Immature natural killer cell (primary cell): ENCODE measurements at regions not wholly inside any gene's neighbourhood (a gene's known extent, or its start where the extent isn't known, plus 50 kb on each side); places are given as distances from the start of the nearest gene placed in this dataset.

ENCODE experiments used
- DNase-seq, 3 donors: peaks; one replicate each; pipeline ENCODE4 v3.0.0; 2022; ENCODE audit warnings: mixed read lengths in 1 of 3
- H3K27ac Mint-ChIP-seq, 6 donors: one replicate each; pipeline ENCODE4 v1.8.0; 2020; ENCODE audit warnings: mixed read lengths in 6 of 6, mild to moderate bottlenecking in 5 of 6, inconsistent platforms in 4 of 6, moderate library complexity in 3 of 6
- H3K27me3 Mint-ChIP-seq, 3 donors: one replicate each; pipeline ENCODE4 v1.8.0; 2020 to 2021; ENCODE audit warnings: low read depth in 3 of 3, mild to moderate bottlenecking in 3 of 3, mixed read lengths in 3 of 3, moderate library complexity in 3 of 3, inconsistent platforms in 1 of 3
- H3K36me3 Mint-ChIP-seq, 3 donors: one replicate each; pipeline ENCODE4 v1.8.0; 2020; ENCODE audit warnings: mixed read lengths in 3 of 3, inconsistent platforms in 2 of 3, mild to moderate bottlenecking in 2 of 3
- H3K4me1 Mint-ChIP-seq, 2 donors: one replicate each; pipeline ENCODE4 v1.8.0; 2020; ENCODE audit warnings: inconsistent platforms in 2 of 2, mild to moderate bottlenecking in 2 of 2, mixed read lengths in 2 of 2, moderate library complexity in 1 of 2
- H3K4me3 Mint-ChIP-seq, 5 donors: one replicate each; pipeline ENCODE4 v1.8.0; 2020; ENCODE audit warnings: mild to moderate bottlenecking in 5 of 5, mixed read lengths in 5 of 5, inconsistent platforms in 3 of 5, moderate library complexity in 3 of 5
- H3K9me3 Mint-ChIP-seq, 6 donors: one replicate each; pipeline ENCODE4 v1.8.0; 2020; ENCODE audit warnings: mild to moderate bottlenecking in 6 of 6, mixed read lengths in 6 of 6, inconsistent platforms in 4 of 6, moderate library complexity in 3 of 6

DNA sequence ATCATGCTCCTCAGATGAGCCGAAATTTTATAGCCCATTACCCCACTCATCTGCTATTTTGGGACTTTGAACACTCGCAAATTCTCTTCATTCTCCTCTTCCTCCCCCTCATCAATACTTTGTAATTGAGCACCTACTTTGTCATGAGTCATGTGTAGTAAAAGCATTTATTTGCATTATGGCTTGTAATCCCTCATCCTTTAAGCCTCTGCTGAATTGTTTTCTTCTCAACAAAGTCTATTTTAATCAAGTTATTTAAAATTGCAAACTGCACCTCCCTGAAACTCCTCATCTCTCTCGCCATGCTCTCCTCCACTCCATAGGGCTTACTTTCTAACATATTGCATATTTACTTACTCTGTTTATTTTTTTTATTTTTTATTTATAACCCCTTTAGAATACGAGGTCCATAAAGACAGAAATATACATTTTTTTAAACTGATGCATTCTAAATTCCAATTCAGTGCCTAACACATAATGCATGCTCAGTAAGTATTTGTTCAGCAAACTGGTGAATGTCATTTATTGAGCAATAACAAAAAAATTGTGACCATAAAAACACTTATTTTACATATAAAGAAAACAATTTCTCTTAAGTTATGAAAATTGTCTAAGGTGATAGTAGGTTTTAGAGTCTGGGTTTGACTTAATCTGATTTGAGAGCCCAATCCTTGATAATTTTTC lies 161.7 kb downstream of the FASLG start:
- H3K9me3 Mint-ChIP-seq = no peaks in the 10 kb centered on the region
- peak overlapping the region in 1 of 5 donors; percentile 6 for H3K4me3 Mint-ChIP-seq
- no peaks in the 10 kb centered on the region for H3K36me3 Mint-ChIP-seq
- H3K27me3 Mint-ChIP-seq = peaks cover 0 to 5% (median 0%) of the 10 kb centered on the region in 3 donors
- peak overlapping the region; percentile 68 to 97 (median 93) for H3K27ac Mint-ChIP-seq
- no peak for DNase-seq
- H3K4me1 Mint-ChIP-seq = peaks cover 51 to 60% of the 10 kb centered on the region in 2 donors

DNA sequence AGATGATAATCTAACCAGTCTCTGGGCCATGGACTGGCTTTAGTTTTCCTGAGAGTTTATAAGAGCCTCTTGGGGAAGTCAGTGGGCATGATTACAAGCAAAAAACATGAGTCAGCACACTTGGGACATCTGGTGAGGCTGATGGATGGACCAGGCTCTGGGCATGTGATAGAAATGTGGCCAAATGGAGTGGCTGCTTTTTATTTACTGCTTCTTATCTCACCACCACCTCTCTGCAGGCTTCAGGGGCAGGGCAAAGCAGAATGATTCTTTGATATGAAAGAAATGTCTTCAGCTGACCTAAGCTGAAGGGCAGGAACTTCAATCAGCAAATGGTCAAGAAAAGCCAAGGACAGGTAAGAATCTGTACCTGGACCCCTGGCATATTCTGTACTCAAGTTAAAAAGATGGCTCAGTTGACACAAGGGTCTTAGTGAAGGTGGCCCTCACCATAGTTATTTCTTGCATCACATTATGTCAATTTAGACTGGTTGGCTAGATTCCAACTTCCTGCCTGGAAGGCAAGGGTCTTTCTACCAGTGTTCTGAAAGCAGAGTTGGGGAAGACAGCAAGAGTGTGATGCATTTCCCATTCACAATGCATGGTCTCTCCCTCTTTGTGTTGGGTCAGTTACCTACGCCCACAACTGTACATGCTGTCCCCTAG lies 162.8 kb downstream of the FASLG start:
- no peak for DNase-seq
- peaks cover 0 to 5% (median 0%) of the 10 kb centered on the region in 3 donors for H3K27me3 Mint-ChIP-seq
- no peak overlapping the region for H3K4me3 Mint-ChIP-seq
- H3K27ac Mint-ChIP-seq = peak overlapping the region in 3 of 6 donors; percentile 24 to 57 (median 29)
- no peaks in the 10 kb centered on the region for H3K36me3 Mint-ChIP-seq
- H3K9me3 Mint-ChIP-seq = no peaks in the 10 kb centered on the region
- H3K4me1 Mint-ChIP-seq = peaks cover 39 to 49% of the 10 kb centered on the region in 2 donors

DNA sequence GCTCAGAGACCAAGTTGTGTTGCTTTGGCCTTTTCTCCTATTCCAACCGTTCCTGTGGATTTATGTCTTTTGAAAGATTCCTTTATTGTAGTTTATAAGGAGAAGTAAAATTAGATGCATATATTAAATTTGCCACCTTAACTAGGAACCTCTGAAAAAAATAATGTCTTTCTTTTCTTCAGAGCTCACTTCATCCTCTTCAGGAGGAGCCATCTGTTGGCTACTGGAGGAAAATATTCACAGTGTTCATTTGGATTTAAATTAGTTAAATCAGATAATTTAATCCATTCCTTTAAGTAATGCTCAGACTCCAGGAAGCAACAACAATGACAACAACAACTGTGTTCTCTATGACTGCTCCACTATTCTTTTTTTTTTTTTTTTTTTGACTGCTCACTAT lies 164.0 kb downstream of the FASLG start:
- Mint-ChIP-seq H3K4me3 (no peak overlapping the region), H3K27me3 (peaks cover 0 to 4% (median 0%) of the 10 kb centered on the region in 3 donors), H3K27ac (peak overlapping the region in 1 of 6 donors; percentile 9), H3K9me3 (no peaks in the 10 kb centered on the region), H3K4me1 (peaks cover 28 to 38% of the 10 kb centered on the region in 2 donors), H3K36me3 (no peaks in the 10 kb centered on the region)
- DNase-seq = no peak

DNA sequence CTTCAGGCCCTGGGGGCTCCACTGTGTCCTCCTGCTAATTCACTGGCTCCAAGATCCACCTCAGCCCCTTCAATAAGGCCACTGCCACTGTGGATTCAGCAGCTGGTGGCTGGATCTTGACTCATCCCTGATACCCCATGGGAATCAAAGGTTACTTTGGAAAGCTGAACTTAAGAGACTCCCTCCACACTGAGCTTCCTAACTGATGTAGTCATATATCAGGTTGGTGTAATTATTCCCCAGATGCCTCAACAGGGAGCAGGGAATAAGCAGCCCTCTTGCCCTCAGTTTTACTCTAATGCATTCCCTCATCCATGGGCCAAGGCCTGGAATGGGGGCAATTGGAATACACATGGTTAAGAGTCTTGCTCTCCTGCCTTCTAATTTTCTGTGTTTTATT lies 164.6 kb downstream of the FASLG start:
- peak overlapping the region in 2 of 6 donors; percentile 21 to 40 for H3K27ac Mint-ChIP-seq
- no peaks in the 10 kb centered on the region for H3K9me3 Mint-ChIP-seq
- H3K4me1 Mint-ChIP-seq = peaks cover 21 to 31% of the 10 kb centered on the region in 2 donors
- DNase-seq = no peak
- peaks cover 0 to 4% (median 0%) of the 10 kb centered on the region in 3 donors for H3K27me3 Mint-ChIP-seq
- no peaks in the 10 kb centered on the region for H3K36me3 Mint-ChIP-seq
- H3K4me3 Mint-ChIP-seq = no peak overlapping the region

DNA sequence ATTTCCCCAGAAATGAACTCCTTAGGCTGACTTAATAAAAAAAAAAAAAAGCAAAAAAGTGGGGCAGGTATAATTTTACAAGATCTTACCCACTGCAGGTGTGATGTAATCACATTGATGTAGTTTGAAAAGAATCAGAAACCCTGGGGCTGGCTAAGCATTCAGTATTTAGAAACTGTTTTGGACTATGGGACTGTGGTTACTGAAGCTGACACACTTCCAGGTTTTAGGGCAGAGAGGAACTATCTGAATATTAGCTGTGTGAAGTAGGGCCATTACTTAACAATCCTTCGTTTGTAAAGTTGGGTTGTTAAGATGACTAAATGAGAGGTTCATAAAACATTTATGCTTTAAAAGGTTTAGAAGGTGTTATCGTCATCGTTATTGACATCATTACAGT lies 165.3 kb downstream of the FASLG start:
- H3K27me3 Mint-ChIP-seq = peaks cover 0 to under 1% (median 0%) of the 10 kb centered on the region in 3 donors
- no peak overlapping the region for H3K4me3 Mint-ChIP-seq
- H3K9me3 Mint-ChIP-seq = no peaks in the 10 kb centered on the region
- no peaks in the 10 kb centered on the region for H3K36me3 Mint-ChIP-seq
- no peak overlapping the region for H3K27ac Mint-ChIP-seq
- peaks cover 15 to 25% of the 10 kb centered on the region in 2 donors for H3K4me1 Mint-ChIP-seq
- no peak for DNase-seq

DNA sequence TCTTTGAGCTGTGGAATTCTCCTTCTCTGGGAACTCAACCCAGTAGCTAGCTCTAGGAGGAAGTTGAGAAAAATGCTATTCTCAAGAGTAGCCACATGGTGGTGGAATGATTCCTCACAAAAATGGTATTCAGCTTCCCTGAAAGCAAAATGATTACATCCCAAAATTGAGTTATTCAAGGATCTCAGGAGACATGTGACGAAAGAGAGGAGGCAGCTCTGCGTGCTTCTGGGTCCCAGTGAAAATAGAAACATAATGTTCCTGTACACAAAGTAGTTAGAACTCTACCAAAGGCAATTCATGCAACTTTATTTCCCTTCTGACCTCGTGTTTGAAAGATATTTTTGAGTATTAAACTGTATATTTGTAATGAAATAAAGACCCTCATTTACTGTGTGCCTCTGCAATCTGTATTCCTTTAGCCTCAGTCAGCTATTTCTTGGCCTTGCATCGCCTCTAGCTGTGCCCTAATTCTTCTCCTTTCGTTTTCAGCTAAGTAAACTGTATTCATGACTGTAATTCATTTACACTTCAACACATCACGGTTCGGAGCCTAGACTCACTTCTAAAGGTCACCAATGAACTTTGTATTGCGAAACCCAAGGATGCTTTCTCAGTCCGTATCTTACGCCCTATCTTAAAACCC lies 167.3 kb downstream of the FASLG start:
- Mint-ChIP-seq H3K4me1 (peaks cover 2 to 4% of the 10 kb centered on the region in 2 donors), H3K27me3 (no peaks in the 10 kb centered on the region), H3K27ac (no peak overlapping the region), H3K36me3 (no peaks in the 10 kb centered on the region), H3K4me3 (no peak overlapping the region), H3K9me3 (no peaks in the 10 kb centered on the region)
- DNase-seq = peak; percentile 24 to 34 (median 31)

DNA sequence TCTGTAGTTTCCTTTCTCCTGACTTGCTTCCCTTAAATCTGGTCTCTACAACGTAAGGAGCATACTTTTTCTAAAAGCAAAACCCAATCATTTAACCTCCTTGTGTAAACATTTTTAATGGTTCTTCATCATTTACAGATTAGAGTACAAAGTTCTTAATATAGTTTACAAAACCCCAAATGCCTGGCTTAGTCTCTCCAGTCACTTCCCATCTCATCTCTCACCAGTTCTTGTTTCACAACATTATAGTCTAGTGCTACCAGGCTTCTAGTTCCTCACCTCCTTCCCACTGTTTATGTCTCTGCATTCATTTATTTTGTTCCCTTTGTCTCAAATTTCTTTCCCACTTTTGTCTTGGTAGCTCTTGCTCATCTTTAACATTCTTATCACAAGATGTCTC lies 168.4 kb downstream of the FASLG start:
- Mint-ChIP-seq H3K27me3 (no peaks in the 10 kb centered on the region), H3K4me3 (no peak overlapping the region), H3K4me1 (peaks cover 5 to 8% of the 10 kb centered on the region in 2 donors), H3K9me3 (no peaks in the 10 kb centered on the region), H3K27ac (no peak overlapping the region), H3K36me3 (no peaks in the 10 kb centered on the region)
- DNase-seq = no peak

DNA sequence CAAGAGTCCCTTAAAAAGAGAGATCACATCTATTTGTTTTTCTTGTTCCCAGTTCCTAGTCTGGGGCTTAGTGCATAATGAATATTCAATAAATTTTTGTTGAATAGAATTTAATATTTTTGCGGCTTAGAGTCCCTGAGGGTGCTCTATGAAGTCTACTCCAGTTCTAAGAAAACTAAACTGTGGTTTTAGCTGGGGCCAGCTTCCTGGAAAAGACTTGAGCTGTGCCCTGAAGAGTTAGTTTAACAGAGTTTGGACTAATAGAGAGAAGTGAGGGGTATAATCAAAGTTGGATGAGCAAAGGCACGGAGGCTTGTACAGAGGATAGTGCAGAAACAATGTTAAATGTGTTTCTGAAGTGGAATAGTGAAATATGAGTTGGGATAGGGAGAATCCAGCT lies 168.9 kb downstream of the FASLG start:
- no peak for DNase-seq
- H3K4me1 Mint-ChIP-seq = peaks cover 10 to 14% of the 10 kb centered on the region in 2 donors
- H3K36me3 Mint-ChIP-seq = no peaks in the 10 kb centered on the region
- no peaks in the 10 kb centered on the region for H3K27me3 Mint-ChIP-seq
- H3K4me3 Mint-ChIP-seq = no peak overlapping the region
- no peaks in the 10 kb centered on the region for H3K9me3 Mint-ChIP-seq
- H3K27ac Mint-ChIP-seq = no peak overlapping the region

DNA sequence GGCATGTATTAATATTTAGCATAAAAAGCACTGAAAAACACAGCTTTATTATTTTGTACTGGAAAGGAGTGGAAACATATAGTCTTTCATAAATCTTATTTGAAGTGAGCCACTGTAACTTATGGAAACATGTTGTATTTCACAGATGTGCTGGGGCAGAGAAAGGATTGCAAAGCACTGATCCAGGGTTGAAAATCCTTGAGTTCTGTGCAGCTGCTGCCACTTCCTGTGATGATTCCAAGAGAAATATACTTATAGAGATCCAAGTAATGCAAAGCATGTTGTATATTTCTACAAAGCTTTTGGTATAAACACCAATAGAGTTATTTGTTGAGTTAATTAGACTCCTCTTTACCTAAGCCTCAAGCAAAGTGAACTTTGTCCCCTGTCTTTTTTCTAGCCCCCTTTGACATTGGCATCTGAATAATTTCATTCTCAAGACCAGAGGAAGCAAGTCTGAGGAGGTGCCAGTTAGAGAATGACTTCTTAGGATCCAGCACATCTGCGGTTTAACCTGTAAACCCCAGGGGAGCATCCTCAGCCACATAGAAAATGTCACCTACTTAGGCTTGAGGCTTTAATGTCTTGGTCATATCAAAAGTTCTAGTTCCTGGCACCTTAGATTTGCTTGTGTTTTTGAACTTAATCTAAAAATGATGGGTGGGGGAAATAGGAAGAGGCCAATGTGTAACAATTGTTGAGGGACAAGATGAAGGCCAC lies 173.3 kb downstream of the FASLG start:
- Mint-ChIP-seq H3K4me1 (peaks cover 10 to 17% of the 10 kb centered on the region in 2 donors), H3K36me3 (no peaks in the 10 kb centered on the region), H3K27ac (no peak overlapping the region), H3K27me3 (peaks cover 0 to 1% (median 0%) of the 10 kb centered on the region in 3 donors), H3K9me3 (no peaks in the 10 kb centered on the region), H3K4me3 (no peak overlapping the region)
- DNase-seq = no peak

DNA sequence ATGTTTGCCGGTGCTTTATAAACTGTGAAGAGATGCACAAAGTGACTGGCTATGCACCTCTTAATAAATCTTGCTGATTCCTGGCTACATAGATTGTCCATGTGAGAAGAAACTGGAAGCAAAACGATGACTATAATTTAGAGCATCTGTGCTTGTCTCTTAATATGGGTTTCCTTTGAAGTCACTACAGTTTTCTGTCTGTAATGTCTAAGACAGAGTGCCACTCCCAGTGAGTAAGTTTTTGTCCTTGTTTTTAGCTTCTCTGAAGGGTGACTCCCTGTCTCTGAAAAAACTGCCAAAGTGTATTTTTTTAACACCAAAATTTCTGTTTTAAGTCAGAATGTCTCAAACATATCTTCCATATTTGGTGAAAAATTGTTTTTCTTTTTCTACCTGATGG lies 175.1 kb downstream of the FASLG start:
- no peak overlapping the region for H3K27ac Mint-ChIP-seq
- no peaks in the 10 kb centered on the region for H3K9me3 Mint-ChIP-seq
- H3K36me3 Mint-ChIP-seq = no peaks in the 10 kb centered on the region
- H3K4me1 Mint-ChIP-seq = peaks cover 19 to 29% of the 10 kb centered on the region in 2 donors
- H3K27me3 Mint-ChIP-seq = peaks cover 0 to 1% (median 0%) of the 10 kb centered on the region in 3 donors
- H3K4me3 Mint-ChIP-seq = no peak overlapping the region
- no peak for DNase-seq

DNA sequence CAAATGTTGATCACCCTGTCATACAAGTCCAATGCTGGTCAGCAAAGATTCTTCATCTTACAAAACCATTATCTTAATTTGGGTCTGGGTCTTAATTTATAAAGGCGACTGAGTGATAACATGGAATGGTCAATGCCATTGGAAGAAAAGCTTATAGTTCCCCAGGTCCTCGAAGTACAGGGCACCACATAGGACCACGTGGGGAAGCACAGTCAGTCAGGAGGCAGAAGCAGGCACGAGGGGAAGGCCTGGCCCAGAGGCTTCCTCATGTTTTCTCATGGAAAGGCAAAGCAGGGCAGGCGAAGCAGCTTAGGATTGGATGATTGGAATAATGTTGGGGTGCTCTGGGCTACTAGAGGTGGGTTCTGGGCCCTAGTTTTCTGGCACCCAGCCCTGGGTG lies 175.7 kb downstream of the FASLG start:
- Mint-ChIP-seq H3K4me3 (no peak overlapping the region), H3K9me3 (no peaks in the 10 kb centered on the region), H3K4me1 (peaks cover 20 to 33% of the 10 kb centered on the region in 2 donors), H3K27ac (no peak overlapping the region), H3K36me3 (no peaks in the 10 kb centered on the region), H3K27me3 (peaks cover 0 to 1% (median 0%) of the 10 kb centered on the region in 3 donors)
- no peak for DNase-seq

DNA sequence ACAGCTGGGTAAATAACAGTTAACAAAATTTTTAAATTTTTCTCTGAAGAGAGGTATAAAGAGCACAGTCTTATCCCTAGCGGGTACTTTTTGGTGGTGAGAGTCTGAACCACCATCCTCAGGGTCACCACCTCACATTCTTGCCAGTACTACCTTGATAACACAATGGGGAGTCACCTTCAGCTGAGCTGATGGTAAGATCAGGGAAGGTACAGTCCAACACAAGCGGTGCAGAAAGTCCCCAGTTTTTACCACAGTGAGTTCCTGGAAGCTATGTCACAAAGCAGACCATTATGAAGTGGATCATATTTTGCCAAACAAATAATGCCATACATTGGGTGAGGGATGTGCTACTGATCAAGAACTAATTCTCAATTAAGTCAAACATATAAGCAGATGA lies 176.9 kb downstream of the FASLG start:
- Mint-ChIP-seq H3K36me3 (no peaks in the 10 kb centered on the region), H3K9me3 (no peaks in the 10 kb centered on the region), H3K4me3 (no peak overlapping the region), H3K27me3 (peaks cover 0 to 1% (median 0%) of the 10 kb centered on the region in 3 donors), H3K27ac (no peak overlapping the region), H3K4me1 (peaks cover 20 to 33% of the 10 kb centered on the region in 2 donors)
- DNase-seq = no peak

DNA sequence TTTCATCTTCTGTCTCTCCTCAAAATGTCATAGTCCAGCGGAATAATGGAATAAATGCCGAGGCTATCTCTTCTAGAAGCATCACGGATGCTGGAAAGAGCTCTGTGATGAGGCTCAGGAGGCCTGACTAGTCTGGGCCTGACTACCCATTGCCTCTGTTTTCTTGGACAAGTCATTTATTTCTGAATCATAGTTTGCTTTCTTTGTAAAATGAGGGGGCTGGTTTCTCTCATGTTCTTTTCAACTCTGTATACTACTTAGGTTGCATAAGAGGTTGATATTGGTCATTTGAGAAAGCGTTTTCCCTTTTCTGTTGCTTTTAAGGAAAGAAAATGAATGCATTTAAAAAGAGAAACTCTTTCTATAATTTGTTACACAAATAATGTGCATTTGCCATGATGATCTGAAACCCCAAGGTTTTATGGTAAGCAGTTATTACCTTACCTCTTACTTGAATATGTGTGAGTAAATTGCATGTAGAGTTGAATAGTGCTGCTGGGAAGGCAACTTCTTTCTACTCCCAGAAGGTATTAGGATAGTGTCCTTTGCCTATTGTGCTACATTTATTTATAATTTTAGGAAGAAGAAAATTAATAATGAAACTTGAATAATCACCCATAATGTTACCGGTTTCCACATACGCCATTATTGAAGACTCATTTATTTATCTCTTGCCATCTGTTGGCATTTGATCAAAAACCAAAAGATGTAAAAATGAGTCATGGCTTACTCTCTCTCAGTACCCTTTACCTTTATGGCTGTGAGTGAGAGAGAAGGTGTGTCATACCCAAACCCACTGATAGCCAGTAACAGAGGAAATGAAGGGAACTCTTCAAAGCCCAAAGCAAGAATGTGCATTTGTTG lies 179.1 kb downstream of the FASLG start:
- H3K27me3 Mint-ChIP-seq = peaks cover 2 to 3% (median 2%) of the 10 kb centered on the region in 3 donors
- no peaks in the 10 kb centered on the region for H3K36me3 Mint-ChIP-seq
- H3K9me3 Mint-ChIP-seq = no peaks in the 10 kb centered on the region
- DNase-seq = peak; percentile 35 to 46 (median 44)
- H3K4me1 Mint-ChIP-seq = peaks cover 10 to 17% of the 10 kb centered on the region in 2 donors
- H3K4me3 Mint-ChIP-seq = no peak overlapping the region
- peak overlapping the region in 1 of 6 donors; percentile 9 for H3K27ac Mint-ChIP-seq
